Activated CD4-positive, alpha-beta memory T cell treated with anti-CD3 and anti-CD28 coated beads, Interleukin-2, amount 10 ng/mL, durations not matched to agents 7 days and 5 days (primary cell): ENCODE measurements at regions not wholly inside any gene's neighbourhood (a gene's known extent, or its start where the extent isn't known, plus 50 kb on each side); places are given as distances from the start of the nearest gene placed in this dataset.

Experiments
- CTCF ChIA-PET: fragments of 350-600 bp; sonication (Branson Sonifier 250); formaldehyde crosslinking; loops from one replicate; lab custom pipeline; 2021; ENCODE audit warnings: antibody characterized with exemption, inconsistent platforms; lab: Charles Lee
- POLR2A ChIA-PET: fragments of 350-600 bp; sonication (Branson Sonifier 250); formaldehyde crosslinking; loops from one replicate; lab custom pipeline; 2021; ENCODE audit warnings: antibody characterized with exemption; lab: Charles Lee
- DNase-seq: peaks from one replicate; pipeline ENCODE4 v3.0.0-alpha.2; 2020
- H3K27ac Mint-ChIP-seq: one replicate; pipeline ENCODE4 v1.8.0; 2021; ENCODE audit warnings: mild to moderate bottlenecking, mixed read lengths
- H3K27me3 Mint-ChIP-seq: one replicate; pipeline ENCODE4 v1.8.0; 2021; ENCODE audit warnings: mixed read lengths
- H3K36me3 Mint-ChIP-seq: one replicate; pipeline ENCODE4 v1.8.0; 2021; ENCODE audit warnings: low read depth, mixed read lengths
- H3K4me1 Mint-ChIP-seq: one replicate; pipeline ENCODE4 v1.8.0; 2021; ENCODE audit warnings: mixed read lengths
- H3K4me3 Mint-ChIP-seq: one replicate; pipeline ENCODE4 v1.8.0; 2021; ENCODE audit warnings: mild to moderate bottlenecking, mixed read lengths
- H3K9me3 Mint-ChIP-seq: one replicate; pipeline ENCODE4 v1.8.0; 2021; ENCODE audit warnings: mixed read lengths

DNA sequence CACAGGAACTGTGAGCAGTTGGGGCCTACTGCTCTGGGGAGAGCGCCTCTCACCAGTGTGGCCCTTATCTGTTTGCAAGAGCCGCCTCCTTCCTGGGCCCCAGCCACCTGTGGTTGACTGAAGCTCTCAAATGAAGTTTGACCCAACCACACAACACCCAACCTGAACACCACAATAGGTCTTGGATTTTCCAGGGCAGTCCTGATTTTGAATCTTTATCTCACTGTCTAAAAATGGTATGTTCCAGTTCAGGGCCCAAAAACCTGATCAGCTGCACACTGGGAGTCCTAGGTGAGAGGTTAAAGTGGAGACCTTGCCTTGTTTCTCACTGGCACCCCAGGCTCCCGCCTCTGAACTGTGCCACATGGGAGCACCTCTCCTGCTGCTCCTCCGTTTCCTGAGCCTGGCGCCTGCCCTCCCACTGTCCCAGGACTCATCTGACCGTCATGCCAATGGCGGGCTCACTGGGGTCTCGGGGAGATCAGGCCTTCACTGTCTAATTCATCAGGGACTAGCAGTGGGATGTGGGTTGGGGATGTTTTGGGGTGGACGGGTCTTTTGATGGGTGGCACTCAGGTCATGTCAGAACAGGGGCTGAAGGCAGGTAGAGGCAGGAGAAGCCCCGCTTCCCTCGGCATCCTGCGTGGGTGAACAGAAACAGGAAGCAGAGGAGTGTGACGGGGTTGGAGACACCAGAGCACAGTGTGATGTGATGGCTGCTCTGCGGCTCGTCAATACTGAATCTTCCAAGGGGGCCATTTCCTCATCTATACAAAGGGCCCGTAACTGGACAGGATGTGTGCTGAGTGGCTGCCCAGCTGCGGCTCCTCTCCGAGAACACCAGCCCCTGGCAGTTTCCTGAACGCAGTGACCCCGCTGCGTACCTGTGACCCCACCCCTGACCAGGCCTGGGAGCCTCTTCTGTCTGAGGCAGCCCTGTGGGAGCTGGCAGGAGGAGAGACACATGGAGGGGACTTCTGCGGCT, 59.6 kb upstream of the ITPKB start:
- Mint-ChIP-seq H3K4me1 (peaks cover 30% of the 10 kb centered on the region), H3K9me3 (no peaks in the 10 kb centered on the region), H3K27me3 (peaks cover 15% of the 10 kb centered on the region), H3K36me3 (peaks cover 3% of the 10 kb centered on the region), H3K27ac (peak overlapping the region; percentile 83), H3K4me3 (peak overlapping the region; percentile 19)
- ChIA-PET CTCF (interaction anchor here (1.1 to 2.4 kb wide), 2 partner anchors 29 to 172 kb away, joined by 3 to 8 read pairs; no protein-coding TSS in a partner anchor), POLR2A (interaction anchor here (0.7 to 1.8 kb wide), 5 partner anchors 65 to 145 kb away, joined by 3 to 5 read pairs (median 3); no protein-coding TSS in a partner anchor)
- peak; percentile 75 for DNase-seq

DNA sequence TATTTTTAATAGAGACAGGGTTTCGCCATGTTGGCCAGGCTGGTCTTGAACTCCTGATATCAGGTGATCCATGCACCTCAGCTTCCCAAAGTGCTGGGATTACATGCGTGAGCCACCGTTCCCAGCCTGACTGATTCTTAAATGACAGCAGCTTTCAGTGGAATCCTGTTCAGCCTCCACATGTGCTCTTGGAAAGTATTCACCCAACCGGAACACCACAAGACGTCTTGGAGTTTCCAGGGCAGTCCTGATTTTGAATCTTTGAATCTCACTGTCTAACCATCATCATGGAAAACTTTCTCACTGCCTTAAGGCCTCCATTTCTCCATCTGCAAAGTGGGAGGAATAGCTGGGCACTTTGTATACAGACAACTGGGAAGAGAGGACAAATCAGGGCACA, 58.1 kb upstream of the ITPKB start:
- Mint-ChIP-seq H3K9me3 (no peaks in the 10 kb centered on the region), H3K4me1 (peaks cover 30% of the 10 kb centered on the region), H3K27ac (peak overlapping the region; percentile 19), H3K27me3 (peaks cover 21% of the 10 kb centered on the region), H3K36me3 (peaks cover 3% of the 10 kb centered on the region), H3K4me3 (no peak overlapping the region)
- DNase-seq = no peak
- ChIA-PET POLR2A (no interaction called here), CTCF (no interaction called here)

DNA sequence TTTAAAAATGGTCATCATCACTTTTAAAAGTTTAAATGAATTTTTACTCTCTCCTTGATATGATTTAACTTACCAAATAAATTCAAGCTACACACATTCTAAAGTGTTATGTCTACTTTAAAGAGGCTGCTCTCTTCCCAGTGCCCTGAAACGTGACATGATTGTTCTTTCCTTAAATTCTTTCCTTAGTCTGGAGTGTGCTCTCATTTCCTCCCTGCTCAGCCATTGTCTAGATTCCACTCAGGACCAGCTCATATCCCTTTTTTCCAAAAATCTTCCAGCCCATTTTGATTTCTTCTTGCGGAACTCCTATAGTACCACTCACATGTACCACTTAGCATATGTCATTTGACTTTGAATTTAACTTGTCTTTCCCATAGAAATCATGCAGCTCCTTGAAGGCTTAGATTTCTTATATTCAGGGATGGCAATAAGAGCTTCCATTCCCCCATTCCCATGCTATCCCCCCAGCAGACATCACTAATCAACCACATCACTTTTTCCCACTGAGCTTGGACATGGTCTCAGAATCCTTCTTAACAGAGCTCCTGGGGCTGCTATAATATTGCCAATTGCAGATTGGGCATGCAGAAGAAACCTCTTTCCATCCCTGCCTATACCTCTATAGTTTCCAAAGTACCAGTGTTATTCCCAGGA, 54.7 kb upstream of the ITPKB start:
- peaks cover 18% of the 10 kb centered on the region for H3K4me1 Mint-ChIP-seq
- DNase-seq = no peak
- ChIA-PET CTCF (no interaction called here), POLR2A (interaction anchor here (1.0 kb wide), 1 partner anchor 11 kb away, joined by 3 read pairs; no protein-coding TSS in a partner anchor)
- H3K27ac Mint-ChIP-seq = no peak overlapping the region
- no peak overlapping the region for H3K4me3 Mint-ChIP-seq
- H3K36me3 Mint-ChIP-seq = peaks cover 3% of the 10 kb centered on the region
- no peaks in the 10 kb centered on the region for H3K9me3 Mint-ChIP-seq
- peaks cover 21% of the 10 kb centered on the region for H3K27me3 Mint-ChIP-seq

DNA sequence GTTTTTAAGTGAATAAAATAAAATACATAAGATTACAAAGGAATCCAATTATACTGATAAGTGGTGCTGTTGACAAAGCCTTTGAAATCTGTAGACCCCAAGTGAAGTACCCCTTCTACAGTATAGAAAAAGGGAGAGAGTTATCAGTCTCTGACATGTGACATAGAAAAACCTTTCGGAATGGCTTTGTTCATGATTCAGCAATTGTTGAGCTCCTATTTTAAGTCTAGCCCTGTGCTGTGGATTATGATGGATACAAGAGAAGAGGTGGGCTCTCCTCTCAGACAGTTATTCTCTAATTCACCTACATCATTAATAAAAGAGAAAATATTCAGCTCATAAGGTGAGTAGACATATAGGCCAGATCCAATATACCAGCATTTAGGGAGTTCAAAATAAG, 53.3 kb upstream of the ITPKB start:
- no peak overlapping the region for H3K27ac Mint-ChIP-seq
- no peak overlapping the region for H3K4me3 Mint-ChIP-seq
- DNase-seq = no peak
- H3K4me1 Mint-ChIP-seq = peaks cover 11% of the 10 kb centered on the region
- ChIA-PET CTCF (no interaction called here), POLR2A (no interaction called here)
- peaks cover 3% of the 10 kb centered on the region for H3K36me3 Mint-ChIP-seq
- H3K9me3 Mint-ChIP-seq = no peaks in the 10 kb centered on the region
- H3K27me3 Mint-ChIP-seq = peaks cover 21% of the 10 kb centered on the region

DNA sequence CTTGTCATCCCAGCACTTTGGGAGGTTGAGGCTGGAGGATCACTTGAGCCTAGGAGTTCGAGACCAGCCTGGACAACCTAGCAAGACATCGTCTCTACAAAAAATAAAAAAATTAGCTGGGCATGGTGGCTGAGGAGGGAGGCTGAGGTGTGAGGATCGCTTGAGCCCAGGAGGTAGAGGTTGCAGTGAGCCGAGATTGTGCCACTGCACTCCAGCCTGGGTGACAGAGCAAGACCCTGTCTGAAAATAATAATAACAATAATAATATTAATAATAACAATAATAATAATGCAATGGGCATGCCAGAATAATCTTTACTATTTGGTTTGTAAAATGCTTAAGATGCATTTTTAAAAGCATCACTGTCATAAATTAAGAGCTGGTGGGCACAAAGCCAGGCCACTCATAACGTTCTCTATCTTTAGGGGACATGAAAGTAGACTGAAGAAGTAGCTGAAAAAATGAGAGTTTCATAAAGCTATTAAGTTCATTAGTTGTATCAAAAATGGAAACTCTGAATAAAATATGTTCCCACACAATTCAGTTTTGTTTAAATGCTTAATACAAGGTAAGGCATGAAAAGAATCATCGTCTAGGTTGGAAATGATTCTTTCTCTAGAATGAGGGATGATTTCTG, 51.6 kb upstream of the ITPKB start:
- CTCF ChIA-PET = interaction anchor here (1.2 kb wide), 1 partner anchor 164 kb away, joined by 4 read pairs; no protein-coding TSS in a partner anchor
- DNase-seq = no peak
- H3K4me3 Mint-ChIP-seq = no peak overlapping the region
- H3K36me3 Mint-ChIP-seq = no peaks in the 10 kb centered on the region
- POLR2A ChIA-PET = no interaction called here
- H3K9me3 Mint-ChIP-seq = no peaks in the 10 kb centered on the region
- no peak overlapping the region for H3K27ac Mint-ChIP-seq
- peaks cover 9% of the 10 kb centered on the region for H3K4me1 Mint-ChIP-seq
- peaks cover 19% of the 10 kb centered on the region for H3K27me3 Mint-ChIP-seq

DNA sequence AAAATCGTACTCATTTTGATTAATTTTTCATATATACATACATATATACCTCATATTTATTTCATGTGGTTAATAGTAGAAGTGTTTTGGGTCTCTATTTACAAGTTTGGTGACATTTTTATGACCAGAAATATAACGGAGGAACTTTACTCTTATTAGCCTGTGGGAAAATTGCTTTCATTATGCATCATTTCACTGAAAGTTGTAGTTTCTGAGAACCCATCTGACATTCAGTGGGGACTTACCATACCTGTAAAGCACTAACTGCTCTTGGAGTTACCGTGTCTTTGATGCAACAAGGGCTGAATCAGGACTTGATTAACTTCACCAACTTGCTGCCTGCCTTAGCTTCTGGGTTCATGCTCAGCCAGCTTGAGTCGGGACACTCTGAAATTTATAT, 49.9 kb upstream of the ITPKB start:
- Mint-ChIP-seq H3K36me3 (no peaks in the 10 kb centered on the region), H3K27me3 (peaks cover 8% of the 10 kb centered on the region), H3K27ac (no peak overlapping the region), H3K4me1 (peaks cover 9% of the 10 kb centered on the region), H3K4me3 (no peak overlapping the region), H3K9me3 (no peaks in the 10 kb centered on the region)
- POLR2A ChIA-PET = no interaction called here
- CTCF ChIA-PET = no interaction called here
- no peak for DNase-seq
